ENCODE measurements at regions not wholly inside any gene's neighbourhood (a gene's known extent, or its start where the extent isn't known, plus 50 kb on each side); places are given as distances from the start of the nearest gene placed in this dataset.

DNA sequence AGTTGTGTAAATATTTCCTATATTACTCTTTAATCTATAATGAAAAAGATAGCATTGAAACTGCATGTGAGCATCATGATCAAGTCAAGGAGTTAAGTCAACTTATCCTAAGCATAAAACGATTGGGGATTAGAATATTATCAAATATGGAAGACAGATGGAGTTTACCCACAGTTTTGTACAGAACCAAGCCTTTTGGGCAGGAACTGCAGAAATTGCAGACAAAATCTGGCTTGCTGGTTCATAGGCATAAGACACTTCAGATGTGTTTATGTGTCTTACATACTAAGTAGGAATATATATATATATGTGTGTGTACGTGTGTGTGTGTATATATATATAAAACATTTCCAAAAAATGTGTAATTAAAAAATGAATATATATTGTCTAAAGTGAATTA, 375.4 kb upstream of the TPK1 start (continued):
- TF ChIP-seq CHD7 (IDR thresholded peaks at IDR 0.05; ENCODE audit: insufficient replicate concordance, low read length) = no peak
- no peak for TF ChIP-seq SUZ12 (IDR thresholded peaks at IDR 0.05; ENCODE audit: low read length)
- TF ChIP-seq SP4 (IDR thresholded peaks at IDR 0.05; ENCODE audit: low read length) = no peak
- no peak for TF ChIP-seq SP1 (IDR thresholded peaks at IDR 0.05; ENCODE audit: low read depth, low read length)
